Upper lobe of left lung (tissue), 6 donors: ENCODE measurements at regions not wholly inside any gene's neighbourhood (a gene's known extent, or its start where the extent isn't known, plus 50 kb on each side); places are given as distances from the start of the nearest gene placed in this dataset.
"Not testable (repeated sequence)": the region's sequence is repeated elsewhere in the genome, so short reads cannot be mapped to it uniquely, and the experiment has no call there.

Experiments
- ATAC-seq, 2 donors: fragments of 200-7000 bp; cut with Tn5 transposase; one replicate each; pipeline ENCODE4 v1.9.1; 2022; ENCODE audit warnings: mild to moderate bottlenecking in 2 of 2, moderate library complexity in 2 of 2; ENCODE audit not compliant: low FRiP score in 2 of 2
- DNase-seq, 2 donors: peaks; one replicate each; pipeline ENCODE4 v3.0.0-alpha.2; 2019 to 2020
- H3K27ac ChIP-seq, 4 donors: fragments of 200-600 bp; sonication (generic); one replicate each; pipeline ENCODE4 v1.5.1; 2016 to 2019
- H3K27me3 ChIP-seq, 4 donors: fragments of 200-600 bp; sonication (generic); one replicate each; pipeline ENCODE4 v1.5.1; 2017 to 2019
- H3K36me3 ChIP-seq, 4 donors: fragments of 200-600 bp; sonication (generic); one replicate each; pipeline ENCODE4 v1.5.1; 2016 to 2019
- H3K4me1 ChIP-seq, 4 donors: fragments of 200-600 bp; sonication (generic); one replicate each; pipeline ENCODE4 v1.5.1; 2018 to 2019
- H3K4me3 ChIP-seq, 4 donors: fragments of 200-600 bp; sonication (generic); one replicate each; pipeline ENCODE4 v1.5.1; 2017 to 2019; ENCODE audit warnings: mild to moderate bottlenecking in 2 of 4, moderate library complexity in 1 of 4
- H3K9me3 ChIP-seq, 4 donors: fragments of 200-600 bp; sonication (generic); one replicate each; pipeline ENCODE4 v1.5.1; 2018 to 2019
- EP300 ChIP-seq, 4 donors: sonication (generic); formaldehyde crosslinking; IDR thresholded peaks; one replicate each; pipeline ENCODE4 v1.5.1; 2017; ENCODE audit warnings: antibody characterized with exemption in 4 of 4, control low read depth in 2 of 4
- POLR2A ChIP-seq, 4 donors: fragments of 450-650 bp; IDR thresholded peaks; one replicate each; pipeline ENCODE4 v1.5.1; 2016 to 2017; ENCODE audit warnings: antibody characterized with exemption in 4 of 4, mild to moderate bottlenecking in 2 of 4
- POLR2AphosphoS5 ChIP-seq, 2 donors: sonication (generic); formaldehyde crosslinking; IDR thresholded peaks; one replicate each; pipeline ENCODE4 v1.5.1; 2017; ENCODE audit warnings: antibody characterized with exemption in 2 of 2
- WGBS, 2 donors: methylation state at CpG; one replicate each; pipeline ENCODE4 v1.1.5; 2017 to 2018; 5-methylcytosine and 5-hydroxymethylcytosine counted together
- TF ChIP-seq, protein P1 (sequence below), 6 experiments: fragments of 450-650 bp in 4 of 6; fragments of 200-600 bp in 2 of 6; sonication (generic) in 2 of 6; IDR thresholded peaks; one replicate each; pipeline ENCODE4 v1.5.1; 2016 to 2019; ENCODE audit warnings: antibody characterized with exemption in 6 of 6
- donor health status: DM: no; HTN: no; CAD: no; lungs with moderate emphysema.
- donor health status: DM: no; HTN: yes; CAD: no; lungs with severe emphysema.

DNA sequence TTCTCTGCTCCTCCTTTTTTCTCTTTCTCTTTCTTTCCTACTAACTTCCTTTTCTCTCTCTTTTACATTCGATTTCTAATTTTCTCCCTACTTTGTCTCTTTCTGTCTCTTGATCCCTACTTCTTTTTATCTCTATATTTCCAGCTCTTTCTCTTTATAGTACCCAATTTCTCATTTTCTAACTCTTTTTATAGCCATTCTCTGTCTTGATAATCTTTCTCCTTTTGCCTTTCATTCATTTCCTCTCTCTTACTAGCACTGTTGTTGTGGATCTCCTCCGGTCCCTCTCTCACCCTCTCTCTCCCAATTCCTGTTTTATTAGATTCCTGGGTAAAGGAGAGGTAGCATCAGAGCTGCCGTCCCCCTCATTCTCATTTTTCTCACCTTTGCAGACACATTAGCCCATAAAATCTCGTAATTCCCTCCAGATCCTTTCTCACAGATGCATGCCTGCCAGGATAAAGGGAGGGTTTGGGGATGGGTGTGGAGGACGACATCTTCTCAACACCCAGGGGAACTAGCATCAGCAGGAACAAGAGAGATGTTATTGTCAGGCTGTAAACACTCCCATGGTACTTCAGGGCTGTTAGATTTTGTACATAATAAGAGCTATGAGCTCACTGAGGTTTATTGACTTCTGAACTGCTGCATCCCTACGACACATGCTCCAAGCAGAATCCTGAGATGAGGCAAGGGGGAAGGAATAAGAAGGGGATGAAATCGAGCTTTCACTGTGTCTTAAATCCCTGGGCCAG is 159.0 kb upstream of the GALNT2 start:
- DNase-seq: no peak
- WGBS, 2 donors: 59 to 70% methylated on average over 7 of the region's 7 CpGs

DNA sequence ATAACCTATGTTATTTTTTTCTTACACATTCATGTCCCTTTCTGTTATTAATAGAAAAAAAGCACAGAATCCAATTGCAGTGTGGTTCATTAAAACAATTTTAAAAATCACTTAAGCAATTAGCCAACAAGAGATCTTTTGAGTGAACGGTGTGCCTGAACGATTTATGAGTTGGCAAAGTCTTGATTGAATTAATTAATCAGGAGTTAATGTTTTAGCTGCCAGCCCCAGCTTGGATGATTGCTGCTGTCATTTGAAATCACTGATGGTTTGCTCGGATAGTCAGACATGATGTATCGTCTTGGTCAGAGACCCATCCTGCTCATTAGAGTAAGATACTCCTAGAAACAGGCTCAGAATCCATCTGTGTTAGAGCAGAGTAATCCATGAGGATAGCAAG is 158.3 kb upstream of the GALNT2 start:
- no peak for DNase-seq
- no peaks in the 10 kb centered on the region for H3K36me3 ChIP-seq
- TF ChIP-seq, protein P1, sequence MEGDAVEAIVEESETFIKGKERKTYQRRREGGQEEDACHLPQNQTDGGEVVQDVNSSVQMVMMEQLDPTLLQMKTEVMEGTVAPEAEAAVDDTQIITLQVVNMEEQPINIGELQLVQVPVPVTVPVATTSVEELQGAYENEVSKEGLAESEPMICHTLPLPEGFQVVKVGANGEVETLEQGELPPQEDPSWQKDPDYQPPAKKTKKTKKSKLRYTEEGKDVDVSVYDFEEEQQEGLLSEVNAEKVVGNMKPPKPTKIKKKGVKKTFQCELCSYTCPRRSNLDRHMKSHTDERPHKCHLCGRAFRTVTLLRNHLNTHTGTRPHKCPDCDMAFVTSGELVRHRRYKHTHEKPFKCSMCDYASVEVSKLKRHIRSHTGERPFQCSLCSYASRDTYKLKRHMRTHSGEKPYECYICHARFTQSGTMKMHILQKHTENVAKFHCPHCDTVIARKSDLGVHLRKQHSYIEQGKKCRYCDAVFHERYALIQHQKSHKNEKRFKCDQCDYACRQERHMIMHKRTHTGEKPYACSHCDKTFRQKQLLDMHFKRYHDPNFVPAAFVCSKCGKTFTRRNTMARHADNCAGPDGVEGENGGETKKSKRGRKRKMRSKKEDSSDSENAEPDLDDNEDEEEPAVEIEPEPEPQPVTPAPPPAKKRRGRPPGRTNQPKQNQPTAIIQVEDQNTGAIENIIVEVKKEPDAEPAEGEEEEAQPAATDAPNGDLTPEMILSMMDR (IDR thresholded peaks at IDR 0.05): no peak
- TF ChIP-seq POLR2AphosphoS5 (IDR thresholded peaks at IDR 0.05): no peak
- no peak for TF ChIP-seq POLR2A (IDR thresholded peaks at IDR 0.05)
- TF ChIP-seq EP300 (IDR thresholded peaks at IDR 0.05): no peak
- WGBS, 2 donors: 77 to 91% methylated on average over 4 of the region's 4 CpGs
- no peak for ATAC-seq
- H3K4me3 ChIP-seq: no peak overlapping the region
- H3K27me3 ChIP-seq: no peaks in the 10 kb centered on the region
- no peak overlapping the region for H3K27ac ChIP-seq
- no peaks in the 10 kb centered on the region for H3K9me3 ChIP-seq
- H3K4me1 ChIP-seq: no peaks in the 10 kb centered on the region

More for the DNA sequence above, 159.0 kb upstream of the GALNT2 start:
- H3K27me3 ChIP-seq: no peaks in the 10 kb centered on the region
- H3K27ac ChIP-seq: no peak overlapping the region
- H3K4me3 ChIP-seq: no peak overlapping the region
- no peaks in the 10 kb centered on the region for H3K36me3 ChIP-seq
- no peak for ATAC-seq
- TF ChIP-seq POLR2AphosphoS5 (IDR thresholded peaks at IDR 0.05): no peak
- TF ChIP-seq POLR2A (IDR thresholded peaks at IDR 0.05): no peak
- no peak for TF ChIP-seq EP300 (IDR thresholded peaks at IDR 0.05)
- TF ChIP-seq, protein P1 (IDR thresholded peaks at IDR 0.05): no peak
- no peaks in the 10 kb centered on the region for H3K9me3 ChIP-seq
- no peaks in the 10 kb centered on the region for H3K4me1 ChIP-seq

DNA sequence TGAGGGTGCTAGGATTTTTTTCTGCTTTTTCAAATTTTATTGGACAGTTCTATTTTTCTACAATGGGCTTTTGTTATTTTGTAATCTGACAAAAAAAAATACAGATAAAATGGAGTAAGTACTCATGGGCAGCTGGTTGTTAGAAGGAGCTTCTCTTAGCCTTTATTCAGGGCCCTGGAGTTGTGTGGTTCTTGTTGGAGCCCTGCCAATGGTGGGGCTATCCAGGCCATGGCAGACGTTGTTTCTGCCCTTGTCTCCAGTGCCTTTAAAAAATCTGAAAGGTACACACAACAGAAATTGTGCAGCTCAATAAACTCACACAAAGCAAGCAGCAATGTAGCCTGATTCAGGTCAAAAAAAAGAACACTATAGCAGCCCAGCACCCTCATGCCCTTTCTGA is 153.5 kb upstream of the GALNT2 start:
- no peak for ATAC-seq
- Histone ChIP-seq H3K9me3 (no peaks in the 10 kb centered on the region), H3K27ac (no peak overlapping the region), H3K27me3 (no peaks in the 10 kb centered on the region), H3K36me3 (no peaks in the 10 kb centered on the region), H3K4me3 (no peak overlapping the region), H3K4me1 (no peaks in the 10 kb centered on the region)
- WGBS, 2 donors: 7 to 12% methylated on average over 1 of the region's 1 CpG
- TF ChIP-seq POLR2AphosphoS5 (IDR thresholded peaks at IDR 0.05): no peak
- no peak for TF ChIP-seq POLR2A (IDR thresholded peaks at IDR 0.05)
- TF ChIP-seq EP300 (IDR thresholded peaks at IDR 0.05): no peak
- TF ChIP-seq, protein P1 (IDR thresholded peaks at IDR 0.05): no peak
- no peak for DNase-seq

DNA sequence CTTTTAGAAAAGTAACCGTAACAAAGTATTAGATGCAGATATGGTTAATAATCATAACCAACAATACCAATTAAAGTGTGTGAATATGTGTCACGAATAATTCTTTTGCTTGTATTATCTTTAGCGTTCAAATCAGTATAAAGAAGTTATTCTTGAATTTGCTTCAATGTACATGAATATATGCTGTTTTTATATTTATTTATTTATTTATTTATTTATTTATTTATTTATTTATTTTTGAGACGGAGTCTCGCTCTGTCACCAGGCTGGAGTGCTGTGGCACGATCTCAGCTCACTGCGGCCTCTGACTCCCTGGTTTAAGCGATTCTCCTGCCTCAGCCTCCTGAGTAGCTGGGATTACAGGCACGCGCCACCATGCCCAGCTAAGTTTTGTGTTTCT is 147.6 kb upstream of the GALNT2 start:
- not testable (repeated sequence) for H3K27ac ChIP-seq, H3K4me3 ChIP-seq, H3K27me3 ChIP-seq, DNase-seq, H3K9me3 ChIP-seq, H3K4me1 ChIP-seq, ATAC-seq, H3K36me3 ChIP-seq
- WGBS, 2 donors: 96 to 97% methylated on average over 10 of the region's 10 CpGs

DNA sequence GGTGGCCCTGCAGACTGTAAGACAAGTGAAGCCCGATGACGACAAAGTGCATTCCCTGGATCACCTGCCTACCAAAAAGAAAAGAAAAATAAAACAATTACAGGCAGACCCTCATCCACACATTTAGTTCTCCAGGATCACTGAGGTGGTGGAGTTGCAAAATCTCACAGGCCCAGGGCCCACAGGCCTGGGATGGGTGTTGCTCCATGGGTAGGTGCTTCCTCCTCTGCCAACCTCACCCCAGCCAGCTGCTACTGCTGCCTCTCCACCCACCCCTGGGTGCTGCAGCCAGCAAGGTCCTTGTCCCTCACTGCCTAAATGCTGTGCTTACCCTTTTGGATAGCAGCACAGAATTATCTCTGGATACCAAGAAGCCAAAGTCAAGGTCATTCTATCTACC is 146.4 kb upstream of the GALNT2 start:
- no peak for DNase-seq
- no peaks in the 10 kb centered on the region for H3K9me3 ChIP-seq
- H3K27ac ChIP-seq: no peak overlapping the region
- ATAC-seq: no peak
- H3K4me3 ChIP-seq: no peak overlapping the region
- 92 to 100% methylated on average over 2 of the region's 2 CpGs for WGBS, 2 donors
- H3K4me1 ChIP-seq: no peaks in the 10 kb centered on the region
- no peaks in the 10 kb centered on the region for H3K27me3 ChIP-seq
- TF ChIP-seq POLR2AphosphoS5 (IDR thresholded peaks at IDR 0.05) (no peak), EP300 (IDR thresholded peaks at IDR 0.05) (no peak), POLR2A (IDR thresholded peaks at IDR 0.05) (no peak)
- TF ChIP-seq, protein P1 (IDR thresholded peaks at IDR 0.05): no peak
- no peaks in the 10 kb centered on the region for H3K36me3 ChIP-seq
